Activated T-cell treated with anti-CD3 and anti-CD28 coated beads, Interleukin-2, amount 50 U/mL, for 48 hours (primary cell): ENCODE measurements at regions not wholly inside any gene's neighbourhood (a gene's known extent, or its start where the extent isn't known, plus 50 kb on each side); places are given as distances from the start of the nearest gene placed in this dataset.

Experiments
- DNase-seq, 2 experiments: peaks; one replicate each; pipeline ENCODE4 v3.0.0-alpha.2; 2020

- no peak for DNase-seq
These were observed 598.7 kb upstream of the SOX11 start for GRCh38 chr2:5093518-5093917.

- DNase-seq, result no peak
These were observed 598.0 kb upstream of the SOX11 start for GRCh38 chr2:5094192-5094591.

DNA sequence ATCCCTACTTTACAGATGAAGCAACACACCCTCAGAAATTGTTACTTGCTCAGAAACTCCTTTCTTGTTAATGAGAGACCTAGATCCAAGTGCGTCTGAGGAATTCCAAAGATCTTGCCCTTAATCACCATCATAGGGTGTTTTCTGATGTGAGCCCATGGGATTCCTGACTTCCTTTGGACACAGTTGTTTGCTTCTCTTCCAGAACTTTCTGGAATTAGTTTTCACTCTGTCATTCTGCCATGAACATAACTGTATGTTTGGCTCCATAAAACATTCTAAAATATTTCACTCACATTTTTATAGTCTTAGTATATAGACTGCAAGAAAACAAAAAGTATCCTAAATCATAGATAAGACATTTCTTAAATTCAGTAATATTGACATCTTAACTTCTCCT is 593.9 kb upstream of the SOX11 start:
- no peak for DNase-seq

- DNase-seq, result no peak
These were observed 589.4 kb upstream of the SOX11 start for GRCh38 chr2:5102823-5103222.

- no peak for DNase-seq
These were observed 580.6 kb upstream of the SOX11 start for GRCh38 chr2:5111581-5111980.

DNA sequence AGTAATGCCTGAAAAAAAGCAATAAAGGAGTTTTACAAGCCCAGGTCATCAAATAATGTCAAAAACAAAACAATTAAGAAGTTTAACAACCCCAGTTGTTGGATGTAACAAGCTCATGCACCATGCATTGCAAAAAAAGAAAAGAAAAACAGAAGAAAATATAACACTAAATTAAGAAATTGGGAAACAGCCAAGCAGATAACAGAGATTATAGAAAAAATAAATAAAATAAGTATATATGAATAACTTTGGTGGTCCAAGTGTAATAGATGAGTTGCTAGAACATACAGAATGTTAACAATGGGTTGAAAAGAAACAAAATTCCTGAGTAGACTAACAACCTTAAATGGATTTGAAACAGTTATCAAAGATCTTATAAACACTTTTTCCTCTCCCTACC is 573.1 kb upstream of the SOX11 start:
- DNase-seq, result no peak

DNA sequence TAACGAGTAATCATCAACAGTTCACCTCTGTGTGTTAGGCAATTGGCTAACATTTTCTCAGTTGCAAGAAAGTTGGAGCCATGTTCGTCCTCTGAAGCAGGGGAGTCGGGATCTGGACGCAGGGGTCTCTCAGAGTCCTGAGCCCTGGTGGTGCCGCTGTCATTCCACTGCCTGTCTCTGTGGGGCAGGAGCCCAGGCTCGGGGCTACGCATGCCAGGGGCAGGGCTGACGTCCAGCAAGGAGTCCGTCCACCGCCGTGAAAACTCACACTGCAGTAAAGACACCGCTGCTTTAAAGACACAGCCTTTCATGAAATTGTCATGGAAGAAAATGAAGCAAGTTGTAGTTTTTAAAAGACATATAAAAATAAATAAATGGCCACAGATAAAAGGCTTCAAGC is 571.1 kb upstream of the SOX11 start:
- no peak for DNase-seq

GRCh38 chr2:5121642-5122041 is 570.5 kb upstream of the SOX11 start:
- DNase-seq, result no peak

GRCh38 chr2:5123582-5124196 is 568.5 kb upstream of the SOX11 start:
- DNase-seq, result no peak

DNA sequence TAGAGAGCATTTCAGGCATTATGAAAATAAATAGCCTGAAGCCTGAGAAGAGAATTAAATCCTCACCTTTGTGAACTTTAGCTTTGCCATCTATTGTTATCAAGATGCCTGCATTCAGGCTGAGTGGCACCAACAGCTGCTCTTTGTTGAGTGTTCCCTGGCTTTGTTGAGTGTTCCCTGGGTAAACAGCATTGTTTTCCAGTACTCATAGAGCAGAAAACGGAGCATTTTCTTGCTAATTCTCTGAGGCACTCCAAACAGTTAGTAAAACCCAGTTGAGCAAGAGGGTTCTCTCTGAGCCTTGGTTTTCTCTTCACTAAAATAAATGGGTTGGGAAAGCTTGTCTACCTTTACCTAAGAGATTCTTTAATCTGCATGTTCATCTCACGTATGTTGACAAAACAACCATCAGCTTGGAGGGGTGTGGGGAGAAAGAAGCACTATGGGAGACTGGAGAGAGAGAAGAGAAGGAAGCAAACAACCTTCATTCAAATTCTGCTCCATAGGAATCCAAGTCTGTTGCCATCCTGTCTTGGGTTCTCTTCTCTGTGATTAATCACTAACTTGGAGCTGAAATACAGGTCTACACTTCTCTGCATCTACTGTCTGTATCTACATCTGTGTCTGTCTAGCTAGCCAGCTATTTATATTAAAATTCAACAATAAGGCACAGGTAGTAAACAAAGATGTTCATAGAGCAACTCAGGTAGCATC is 567.0 kb upstream of the SOX11 start:
- no peak for DNase-seq

DNA sequence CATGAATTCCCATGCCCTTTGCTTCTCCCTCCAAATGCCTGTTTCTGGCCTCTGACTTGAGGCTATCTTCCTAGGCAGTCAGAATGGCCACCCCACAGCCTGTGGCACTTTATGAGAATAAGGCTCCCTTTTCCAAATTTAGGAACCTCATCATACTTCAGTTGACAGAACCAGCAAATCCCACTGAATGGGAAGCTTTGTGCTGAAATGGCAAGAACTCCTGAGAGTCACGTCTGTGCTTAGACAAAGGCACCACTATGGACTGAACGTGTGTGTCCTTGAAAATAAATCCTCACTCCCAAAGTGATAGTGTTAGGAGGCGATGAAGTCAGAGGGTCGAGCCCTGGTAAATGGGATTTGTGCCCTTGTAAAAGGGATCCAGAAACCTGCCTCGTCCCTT is 559.9 kb upstream of the SOX11 start:
- DNase-seq, result no peak

DNA sequence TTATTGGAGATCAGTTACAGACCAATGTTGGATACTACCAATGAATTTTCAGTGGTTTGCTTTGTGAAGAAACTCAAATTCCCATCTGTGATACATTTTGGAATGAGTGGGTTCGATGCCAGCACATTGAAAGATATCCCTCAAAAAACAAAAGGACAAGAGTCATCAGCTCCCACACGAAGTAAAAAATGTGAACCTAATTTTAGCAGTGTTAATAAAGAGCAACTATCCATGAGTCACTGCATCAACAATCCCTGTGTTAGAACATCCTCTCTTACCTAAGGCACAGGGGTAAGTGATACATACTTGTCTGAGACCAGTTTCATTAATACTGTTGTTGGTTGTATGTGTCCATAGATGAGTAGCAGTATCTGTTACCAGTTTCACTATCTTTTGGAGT is 551.8 kb upstream of the SOX11 start:
- no peak for DNase-seq

GRCh38 chr2:5144159-5144558 is 548.0 kb upstream of the SOX11 start:
- DNase-seq, result no peak

GRCh38 chr2:5145053-5145452 is 547.1 kb upstream of the SOX11 start:
- no peak for DNase-seq

DNA sequence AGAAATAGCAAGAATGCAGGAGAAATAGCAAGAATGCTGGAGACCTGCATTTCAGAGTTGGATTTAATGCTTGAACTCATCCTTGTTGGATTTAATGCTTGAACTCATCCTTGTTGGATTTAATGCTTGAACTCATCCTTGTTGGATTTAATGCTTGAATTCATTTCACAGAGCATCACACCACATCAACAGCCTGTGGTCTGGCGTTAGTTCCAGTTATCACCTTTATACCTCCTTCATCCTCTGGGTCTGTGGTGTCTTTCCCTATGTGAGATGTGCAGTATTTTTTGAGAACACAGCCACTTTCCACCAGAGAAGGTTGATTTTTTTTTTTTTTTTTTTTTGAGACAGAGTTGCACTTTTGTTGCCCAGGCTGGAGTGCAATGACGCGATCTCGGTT is 546.4 kb upstream of the SOX11 start:
- DNase-seq, result no peak

DNA sequence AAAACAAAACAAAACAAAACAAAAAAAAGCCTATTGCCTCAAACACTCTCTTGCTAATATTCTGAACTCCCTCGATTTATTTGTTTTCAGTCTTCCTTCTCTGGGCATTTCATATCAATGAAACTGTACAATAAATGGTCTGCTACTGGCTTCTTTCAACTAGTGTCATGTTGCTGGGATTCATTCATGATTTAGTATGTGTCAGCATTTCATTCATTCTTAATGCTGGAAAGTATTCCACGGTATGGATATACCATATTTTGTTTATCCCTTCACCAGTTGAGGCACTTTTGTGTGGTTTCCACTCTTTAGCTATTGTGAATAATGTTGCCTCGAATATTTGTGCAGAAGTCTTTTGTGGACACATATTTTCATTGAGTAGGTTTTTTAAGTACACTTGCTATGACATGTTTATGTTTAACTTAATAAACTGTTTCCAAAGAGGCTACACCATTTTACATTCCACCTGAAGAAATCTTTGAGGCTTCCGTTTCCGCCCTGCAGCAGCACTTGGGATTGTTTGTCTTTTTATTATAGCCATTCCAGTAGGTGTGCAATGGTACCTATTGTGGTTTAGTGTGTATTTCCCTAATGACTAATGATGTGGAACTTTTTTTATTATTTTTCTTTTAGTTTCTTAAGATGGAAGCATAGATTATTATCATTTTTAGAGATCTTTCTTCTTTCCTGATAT is 543.6 kb upstream of the SOX11 start:
- no peak for DNase-seq

DNA sequence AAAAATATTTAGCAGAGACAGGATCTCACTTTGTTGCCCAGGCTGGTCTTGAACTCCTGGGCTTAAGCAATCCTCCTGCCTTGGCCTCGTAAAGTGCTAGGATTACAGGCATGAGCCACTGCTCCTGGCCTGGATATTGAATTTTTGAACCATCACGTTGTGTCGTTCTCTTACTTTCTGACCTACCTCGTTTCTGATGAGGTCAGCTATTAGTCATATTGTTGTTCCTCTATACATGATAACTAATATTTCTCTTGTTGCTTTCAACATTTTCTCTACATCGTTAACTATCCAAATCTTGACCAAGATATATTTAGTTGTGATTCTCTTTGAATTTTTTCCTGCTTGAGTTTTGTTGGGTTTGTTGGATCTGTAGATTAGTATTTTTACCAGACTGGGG is 541.3 kb upstream of the SOX11 start:
- DNase-seq, result no peak

DNA sequence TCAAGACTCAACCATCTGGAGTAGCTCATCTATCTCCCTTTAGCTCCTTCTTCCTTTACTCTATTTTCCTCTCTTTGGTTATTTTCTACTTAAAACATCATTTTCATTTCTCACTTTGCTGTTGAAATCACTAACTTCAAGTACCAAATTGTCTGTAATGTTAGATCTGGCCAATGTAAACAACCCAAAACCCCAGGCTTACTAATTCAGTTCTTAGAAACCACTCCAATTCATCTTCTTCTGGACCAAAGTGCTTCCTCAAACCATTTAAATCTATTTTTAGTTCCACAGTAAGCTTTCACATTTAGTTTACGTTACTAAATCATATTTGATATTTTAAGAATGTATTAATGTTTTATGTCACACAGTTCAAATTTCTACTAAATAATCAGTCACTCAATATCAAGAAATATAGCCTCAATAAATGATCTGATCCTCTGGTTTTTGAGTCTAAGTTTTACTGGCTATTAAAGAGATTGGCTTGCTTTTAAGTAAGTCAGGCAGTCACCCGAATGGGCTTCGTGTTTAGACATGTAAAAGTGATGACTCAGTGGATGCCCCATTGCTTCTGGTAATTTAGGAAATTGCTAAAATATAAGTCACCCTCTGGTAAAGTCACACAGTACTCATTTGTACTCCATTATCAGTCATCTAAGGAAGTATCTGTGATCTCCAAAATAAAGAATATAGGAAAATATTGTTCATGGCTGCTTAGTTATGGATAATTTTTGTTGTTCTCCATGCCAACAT is 527.2 kb upstream of the SOX11 start:
- no peak for DNase-seq

DNA sequence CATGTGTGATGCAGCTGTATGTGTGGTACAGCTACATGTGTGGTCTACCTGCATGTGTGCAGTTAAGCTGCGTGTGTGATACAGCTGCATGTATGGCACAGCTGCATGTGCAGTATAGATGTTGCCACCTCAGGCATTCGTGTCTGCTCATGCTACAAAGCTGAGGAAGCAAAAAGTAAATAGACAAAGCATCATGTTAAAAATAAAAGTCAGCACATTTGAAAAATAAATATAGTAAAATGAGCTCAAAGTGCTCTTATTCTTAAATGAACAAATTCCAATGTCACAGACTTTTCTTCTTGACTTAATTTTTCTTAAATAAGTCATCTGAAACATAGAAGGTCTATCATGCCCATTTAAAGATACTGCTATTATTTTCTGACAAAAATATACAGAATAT is 519.3 kb upstream of the SOX11 start:
- DNase-seq, result no peak

GRCh38 chr2:5173876-5174535 is 518.2 kb upstream of the SOX11 start:
- no peak for DNase-seq

- no peak for DNase-seq
These were observed 517.0 kb upstream of the SOX11 start for GRCh38 chr2:5175231-5175630.

GRCh38 chr2:5176764-5177163 is 515.4 kb upstream of the SOX11 start:
- DNase-seq, result no peak

DNA sequence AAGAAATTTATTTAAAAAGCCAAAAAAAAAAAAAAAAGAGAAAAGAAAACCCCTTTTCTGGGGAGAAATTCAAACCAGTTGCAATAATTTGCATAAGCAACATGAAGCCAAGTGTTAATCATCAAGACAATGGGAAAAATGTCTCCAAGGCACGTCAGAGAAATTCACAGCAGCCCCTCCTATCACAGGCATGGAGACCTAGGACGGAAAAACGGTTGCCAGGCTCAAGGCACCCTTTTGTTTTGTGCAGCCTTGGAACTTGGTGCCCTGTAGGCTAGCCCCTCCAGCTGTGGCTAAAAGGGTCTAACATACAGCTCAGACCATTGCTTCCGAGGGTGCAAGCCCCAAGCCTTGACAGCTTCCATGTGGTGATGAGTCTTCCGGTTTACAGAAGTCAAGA is 509.2 kb upstream of the SOX11 start:
- no peak for DNase-seq
